Mesothelial cell of epicardium (in vitro differentiated cells): ENCODE measurements at regions not wholly inside any gene's neighbourhood (a gene's known extent, or its start where the extent isn't known, plus 50 kb on each side); places are given as distances from the start of the nearest gene placed in this dataset.

ENCODE experiments used
- DNase-seq, 2 experiments: peaks; one replicate each; pipeline ENCODE4 v3.0.0; 2021; ENCODE audit warnings: low spot score in 2 of 2; ENCODE audit not compliant: unreplicated experiment in 2 of 2
- H3K27ac Mint-ChIP-seq: 2 replicates; pipeline ENCODE4 v1.8.0; 2021; ENCODE audit warnings: mixed read lengths
- H3K27me3 Mint-ChIP-seq: 2 replicates; pipeline ENCODE4 v1.8.0; 2021; ENCODE audit warnings: low read depth, mixed read lengths
- H3K36me3 Mint-ChIP-seq: 2 replicates; pipeline ENCODE4 v1.8.0; 2021; ENCODE audit warnings: mixed read lengths
- H3K4me1 Mint-ChIP-seq: 2 replicates; pipeline ENCODE4 v1.8.0; 2021; ENCODE audit warnings: mixed read lengths
- H3K4me3 Mint-ChIP-seq: 2 replicates; pipeline ENCODE4 v1.8.0; 2021; ENCODE audit warnings: mild to moderate bottlenecking, moderate library complexity, mixed read lengths
- H3K9me3 Mint-ChIP-seq: 2 replicates; pipeline ENCODE4 v1.8.0; 2021; ENCODE audit warnings: mixed read lengths
- TF ChIP-seq, protein P1 (sequence below): fragments of 200-600 bp; sonication (generic); IDR thresholded peaks from one replicate; pipeline ENCODE4 v1.5.0; 2021; ENCODE audit warnings: antibody characterized with exemption; ENCODE audit not compliant: unreplicated experiment

DNA sequence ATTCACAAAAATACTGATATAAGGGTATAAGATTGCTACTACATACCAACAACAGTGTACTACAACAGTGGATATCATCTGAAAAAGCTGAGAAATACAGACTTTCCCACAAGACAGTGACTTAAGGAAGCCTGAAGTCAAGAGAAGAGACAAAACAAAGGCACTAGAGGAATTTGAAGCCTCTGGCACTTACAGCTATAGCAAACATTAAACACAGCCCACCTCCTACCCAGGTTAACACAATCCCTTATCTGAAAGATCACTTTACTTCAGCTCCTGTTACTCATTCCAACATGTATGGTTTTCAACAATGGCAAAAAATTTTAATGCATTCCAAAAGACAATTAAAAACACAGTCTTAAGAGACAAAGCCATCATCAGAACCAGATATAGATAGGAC is 388.5 kb downstream of the JRKL start:
- Mint-ChIP-seq H3K9me3 (peaks cover 14% of the 10 kb centered on the region), H3K27ac (no peak overlapping the region), H3K4me3 (no peak overlapping the region), H3K27me3 (no peaks in the 10 kb centered on the region), H3K4me1 (no peaks in the 10 kb centered on the region), H3K36me3 (no peaks in the 10 kb centered on the region)
- TF ChIP-seq, protein P1, sequence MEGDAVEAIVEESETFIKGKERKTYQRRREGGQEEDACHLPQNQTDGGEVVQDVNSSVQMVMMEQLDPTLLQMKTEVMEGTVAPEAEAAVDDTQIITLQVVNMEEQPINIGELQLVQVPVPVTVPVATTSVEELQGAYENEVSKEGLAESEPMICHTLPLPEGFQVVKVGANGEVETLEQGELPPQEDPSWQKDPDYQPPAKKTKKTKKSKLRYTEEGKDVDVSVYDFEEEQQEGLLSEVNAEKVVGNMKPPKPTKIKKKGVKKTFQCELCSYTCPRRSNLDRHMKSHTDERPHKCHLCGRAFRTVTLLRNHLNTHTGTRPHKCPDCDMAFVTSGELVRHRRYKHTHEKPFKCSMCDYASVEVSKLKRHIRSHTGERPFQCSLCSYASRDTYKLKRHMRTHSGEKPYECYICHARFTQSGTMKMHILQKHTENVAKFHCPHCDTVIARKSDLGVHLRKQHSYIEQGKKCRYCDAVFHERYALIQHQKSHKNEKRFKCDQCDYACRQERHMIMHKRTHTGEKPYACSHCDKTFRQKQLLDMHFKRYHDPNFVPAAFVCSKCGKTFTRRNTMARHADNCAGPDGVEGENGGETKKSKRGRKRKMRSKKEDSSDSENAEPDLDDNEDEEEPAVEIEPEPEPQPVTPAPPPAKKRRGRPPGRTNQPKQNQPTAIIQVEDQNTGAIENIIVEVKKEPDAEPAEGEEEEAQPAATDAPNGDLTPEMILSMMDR: no peak
- no peak for DNase-seq

DNA sequence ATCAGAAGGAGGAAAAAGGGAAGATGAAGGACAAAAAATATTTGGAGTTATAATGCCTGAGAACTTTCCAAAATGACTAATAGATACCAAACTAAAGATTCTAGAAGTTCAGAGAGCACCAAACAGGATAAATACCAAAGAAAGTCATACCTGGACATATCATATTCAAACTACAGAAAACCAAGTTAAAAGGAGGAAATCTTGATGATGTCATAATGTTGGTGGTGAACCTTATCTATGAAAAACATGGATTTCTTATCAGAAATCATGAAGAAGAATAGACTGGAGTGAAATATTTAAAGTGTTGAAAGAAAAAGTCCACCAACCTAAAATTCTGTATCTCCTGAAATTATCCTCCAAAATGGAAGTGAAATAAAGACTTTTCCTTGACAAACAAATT is 389.2 kb downstream of the JRKL start:
- DNase-seq: no peak
- H3K27ac Mint-ChIP-seq: no peak overlapping the region

DNA sequence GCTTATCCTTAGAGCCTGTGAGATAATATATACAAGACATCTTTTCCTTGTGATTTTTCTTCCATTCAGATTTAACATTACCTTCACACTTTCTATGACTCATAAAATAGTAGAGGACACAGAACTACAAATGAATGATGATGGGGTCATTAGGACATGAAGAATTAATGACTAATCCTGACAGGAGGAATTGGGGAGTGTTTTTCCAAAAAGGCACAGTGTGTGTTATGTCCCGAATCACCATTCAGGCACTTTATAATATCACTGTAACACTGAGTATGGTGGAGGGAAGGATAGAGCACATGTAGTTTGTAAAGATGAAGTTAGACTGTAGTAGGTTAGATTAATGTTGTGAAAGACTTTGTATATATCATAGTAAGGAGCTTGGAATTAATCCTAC is 391.3 kb downstream of the JRKL start:
- no peak for DNase-seq
- Mint-ChIP-seq H3K9me3 (peaks cover 14% of the 10 kb centered on the region), H3K27ac (no peak overlapping the region), H3K27me3 (peaks cover under 1% of the 10 kb centered on the region), H3K36me3 (no peaks in the 10 kb centered on the region), H3K4me1 (peaks cover 13% of the 10 kb centered on the region), H3K4me3 (no peak overlapping the region)
- TF ChIP-seq, protein P1: no peak

More for the DNA sequence above, 389.2 kb downstream of the JRKL start:
- H3K9me3 Mint-ChIP-seq: peaks cover 14% of the 10 kb centered on the region
- H3K36me3 Mint-ChIP-seq: no peaks in the 10 kb centered on the region
- no peak overlapping the region for H3K4me3 Mint-ChIP-seq
- H3K27me3 Mint-ChIP-seq: no peaks in the 10 kb centered on the region
- TF ChIP-seq, protein P1: no peak
- H3K4me1 Mint-ChIP-seq: peaks cover 2% of the 10 kb centered on the region

DNA sequence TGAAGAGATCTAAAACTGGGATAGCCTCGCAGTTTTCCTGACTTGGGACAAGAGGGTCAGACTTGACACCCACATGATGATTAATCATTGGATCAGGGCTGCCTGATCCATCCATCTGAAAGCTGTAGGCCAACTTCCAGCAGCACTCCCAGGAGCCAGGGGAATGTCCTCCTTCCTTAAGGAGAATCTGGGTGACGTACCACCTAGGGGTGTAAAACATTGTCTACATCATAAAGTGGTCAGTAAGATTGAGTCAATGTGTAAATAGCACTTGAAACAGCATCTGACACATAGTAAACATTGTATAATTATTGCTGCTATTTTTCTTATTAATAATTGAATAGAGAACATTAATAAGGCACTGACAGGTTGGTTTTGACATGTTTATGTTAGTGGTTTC is 392.8 kb downstream of the JRKL start:
- Mint-ChIP-seq H3K27ac (no peak overlapping the region), H3K4me1 (peaks cover 13% of the 10 kb centered on the region), H3K36me3 (no peaks in the 10 kb centered on the region), H3K27me3 (peaks cover 6% of the 10 kb centered on the region), H3K9me3 (peaks cover 14% of the 10 kb centered on the region), H3K4me3 (no peak overlapping the region)
- TF ChIP-seq, protein P1: no peak
- no peak for DNase-seq

DNA sequence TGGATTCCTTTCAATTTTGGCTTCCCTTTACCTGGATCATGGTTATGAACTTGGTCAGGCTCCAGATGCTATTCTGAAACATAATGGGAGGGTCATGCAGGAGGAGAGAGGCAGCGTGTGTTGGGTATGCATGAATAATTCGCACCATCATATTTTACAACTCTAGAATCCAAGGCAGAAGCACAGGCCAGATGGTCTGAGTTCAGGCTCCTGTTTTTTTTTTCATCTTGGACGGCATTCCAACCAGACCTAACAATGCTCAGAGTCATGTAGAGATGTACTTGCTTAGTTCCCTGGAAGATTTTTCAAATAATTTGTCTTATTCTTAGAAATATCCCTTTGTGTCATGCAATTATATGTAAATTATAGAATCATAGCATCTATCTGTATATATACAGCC is 393.5 kb downstream of the JRKL start:
- H3K36me3 Mint-ChIP-seq: no peaks in the 10 kb centered on the region
- peaks cover 6% of the 10 kb centered on the region for H3K27me3 Mint-ChIP-seq
- no peak overlapping the region for H3K4me3 Mint-ChIP-seq
- TF ChIP-seq, protein P1: no peak
- no peak overlapping the region for H3K27ac Mint-ChIP-seq
- peaks cover 12% of the 10 kb centered on the region for H3K9me3 Mint-ChIP-seq
- H3K4me1 Mint-ChIP-seq: peaks cover 13% of the 10 kb centered on the region
- DNase-seq: no peak

DNA sequence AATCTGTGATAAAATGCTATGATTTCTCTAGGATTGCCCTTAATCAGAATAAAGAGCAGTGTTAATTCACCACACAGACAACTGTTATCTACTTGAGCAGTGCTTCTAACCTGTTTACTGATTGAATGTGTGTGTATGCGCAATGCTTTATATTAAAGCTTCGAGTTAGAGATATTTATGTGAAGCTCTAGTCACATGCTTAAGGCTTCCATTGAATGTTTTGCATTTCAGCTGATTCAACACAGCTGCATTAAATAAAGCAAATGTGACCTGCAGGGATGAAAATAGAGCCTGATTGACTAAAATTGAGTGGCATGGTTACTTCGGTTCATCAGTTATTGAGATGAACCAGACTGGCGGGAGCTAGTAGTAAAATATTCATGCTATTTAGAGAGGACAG is 395.3 kb downstream of the JRKL start:
- peaks cover 13% of the 10 kb centered on the region for H3K4me1 Mint-ChIP-seq
- H3K36me3 Mint-ChIP-seq: no peaks in the 10 kb centered on the region
- H3K9me3 Mint-ChIP-seq: peaks cover 16% of the 10 kb centered on the region
- no peak overlapping the region for H3K4me3 Mint-ChIP-seq
- H3K27me3 Mint-ChIP-seq: peaks cover 6% of the 10 kb centered on the region
- no peak overlapping the region for H3K27ac Mint-ChIP-seq
- TF ChIP-seq, protein P1: no peak
- no peak for DNase-seq
